Lower leg skin (tissue), 3 donors: ENCODE measurements at regions not wholly inside any gene's neighbourhood (a gene's known extent, or its start where the extent isn't known, plus 50 kb on each side); places are given as distances from the start of the nearest gene placed in this dataset.

ENCODE experiments used
- CTCF ChIP-seq, 3 donors: fragments of 450-650 bp; IDR thresholded peaks; one replicate each; pipeline ENCODE4 v1.5.1; 2016; ENCODE audit warnings: antibody characterized with exemption in 3 of 3, mild to moderate bottlenecking in 3 of 3, moderate library complexity in 2 of 3
- POLR2A ChIP-seq, 2 donors: fragments of 450-650 bp; IDR thresholded peaks; one replicate each; pipeline ENCODE4 v1.6.1; 2016 to 2017; ENCODE audit warnings: antibody characterized with exemption in 2 of 2, mild to moderate bottlenecking in 1 of 2, moderate library complexity in 1 of 2

- TF ChIP-seq POLR2A (IDR thresholded peaks at IDR 0.05) (no peak), CTCF (IDR thresholded peaks at IDR 0.05) (no peak)
Observed at GRCh38 chr13:71255633-71256032, 611.4 kb downstream of the DACH1 start.
